DND-41 (cell line): ENCODE measurements at regions not wholly inside any gene's neighbourhood (a gene's known extent, or its start where the extent isn't known, plus 50 kb on each side); places are given as distances from the start of the nearest gene placed in this dataset.

Experiments
- ATAC-seq: fragments of 200-7000 bp; cut with Tn5 transposase; 3 replicates; pipeline ENCODE4 v1.9.1; 2021; ENCODE audit warnings: low read depth; ENCODE audit not compliant: insufficient read depth
- DNase-seq: peaks from one replicate; pipeline ENCODE4 v3.0.0-alpha.2; 2020
- H2AFZ ChIP-seq: 2 replicates; pipeline ENCODE4 v1.6.0; 2012; ENCODE audit warnings: low read depth, low read length
- H3K27ac ChIP-seq: 2 replicates; pipeline ENCODE4 v1.5.1; 2012; ENCODE audit warnings: low read length, inconsistent platforms
- H3K27me3 ChIP-seq: fragments of 200-600 bp; sonication (generic); 2 replicates; pipeline ENCODE4 v1.6.0; 2012; ENCODE audit warnings: low read length, mild to moderate bottlenecking, inconsistent platforms; ENCODE audit not compliant: insufficient read depth, poor library complexity
- H3K36me3 ChIP-seq: 2 replicates; pipeline ENCODE4 v1.5.1; 2012; ENCODE audit warnings: low read length, inconsistent platforms; ENCODE audit not compliant: insufficient read depth
- H3K4me1 ChIP-seq: 2 replicates; pipeline ENCODE4 v1.5.1; 2012; ENCODE audit warnings: mild to moderate bottlenecking, low read length; ENCODE audit not compliant: insufficient read depth
- H3K4me2 ChIP-seq: 2 replicates; pipeline ENCODE4 v1.6.0; 2012; ENCODE audit warnings: mild to moderate bottlenecking, moderate library complexity, low read length, inconsistent platforms; ENCODE audit not compliant: insufficient read depth
- H3K4me3 ChIP-seq, 2 experiments: fragments of 200-600 bp in 1 of 2; shearing (Covaris generic) in 1 of 2; 2 replicates each; pipeline ENCODE4 v1.5.1; 2012 to 2016; ENCODE audit warnings: inconsistent platforms in 2 of 2, low read length in 2 of 2, mild to moderate bottlenecking in 2 of 2, low read depth in 1 of 2, moderate library complexity in 1 of 2
- H3K79me2 ChIP-seq: 2 replicates; pipeline ENCODE4 v1.6.0; 2012; ENCODE audit warnings: low read length, inconsistent platforms; ENCODE audit not compliant: insufficient read depth
- H3K9ac ChIP-seq: 2 replicates; pipeline ENCODE4 v1.6.0; 2012; ENCODE audit warnings: low read depth, mild to moderate bottlenecking, inconsistent platforms, low read length, moderate library complexity
- H3K9me3 ChIP-seq: 2 replicates; pipeline ENCODE4 v1.5.1; 2012; ENCODE audit warnings: low read length, moderate library complexity, mild to moderate bottlenecking, inconsistent platforms; ENCODE audit not compliant: insufficient read depth, severe bottlenecking
- H4K20me1 ChIP-seq: 2 replicates; pipeline ENCODE4 v1.6.0; 2012; ENCODE audit warnings: low read length; ENCODE audit not compliant: insufficient read depth
- EZH2 ChIP-seq: IDR thresholded peaks from 3 replicates; pipeline ENCODE4 v1.6.1; 2012; ENCODE audit warnings: borderline replicate concordance, low read depth, mild to moderate bottlenecking, moderate library complexity, low read length, inconsistent platforms; ENCODE audit not compliant: severe bottlenecking
- TF ChIP-seq, protein P1 (sequence below): IDR thresholded peaks from 2 replicates; pipeline ENCODE4 v1.5.1; 2012; ENCODE audit warnings: borderline replicate concordance, low read length, moderate library complexity, mild to moderate bottlenecking; ENCODE audit not compliant: poor library complexity, severe bottlenecking; ENCODE audit errors: extremely low read depth

DNA sequence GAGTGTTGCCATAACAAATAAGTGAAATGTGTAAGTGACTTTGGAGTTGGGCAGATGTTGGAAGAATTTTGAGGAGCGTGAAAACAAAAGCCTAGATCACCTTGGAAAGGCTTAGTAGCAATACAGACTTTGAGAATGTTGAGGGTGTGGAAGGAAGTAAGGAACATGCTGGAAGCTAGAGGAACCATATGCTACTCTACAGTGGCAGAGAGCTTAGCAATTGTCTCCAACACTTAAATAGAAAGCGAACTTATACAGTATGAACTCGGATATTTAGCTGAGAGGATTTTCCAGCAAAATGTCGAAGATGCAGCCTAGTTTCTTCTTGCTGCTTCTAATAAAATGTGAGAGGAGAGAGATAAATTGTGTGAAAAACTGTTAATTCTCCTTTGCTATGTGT lies 271.2 kb downstream of the ADRA2A start:
- Histone ChIP-seq H2AFZ (no peak overlapping the region), H3K9ac (no peak overlapping the region), H3K79me2 (no peaks in the 10 kb centered on the region), H3K4me2 (no peak overlapping the region), H3K4me3 (no peak overlapping the region), H3K27ac (no peak overlapping the region), H3K36me3 (no peaks in the 10 kb centered on the region), H4K20me1 (no peaks in the 10 kb centered on the region), H3K9me3 (no peaks in the 10 kb centered on the region), H3K4me1 (no peaks in the 10 kb centered on the region), H3K27me3 (no peaks in the 10 kb centered on the region)
- TF ChIP-seq, protein P1, sequence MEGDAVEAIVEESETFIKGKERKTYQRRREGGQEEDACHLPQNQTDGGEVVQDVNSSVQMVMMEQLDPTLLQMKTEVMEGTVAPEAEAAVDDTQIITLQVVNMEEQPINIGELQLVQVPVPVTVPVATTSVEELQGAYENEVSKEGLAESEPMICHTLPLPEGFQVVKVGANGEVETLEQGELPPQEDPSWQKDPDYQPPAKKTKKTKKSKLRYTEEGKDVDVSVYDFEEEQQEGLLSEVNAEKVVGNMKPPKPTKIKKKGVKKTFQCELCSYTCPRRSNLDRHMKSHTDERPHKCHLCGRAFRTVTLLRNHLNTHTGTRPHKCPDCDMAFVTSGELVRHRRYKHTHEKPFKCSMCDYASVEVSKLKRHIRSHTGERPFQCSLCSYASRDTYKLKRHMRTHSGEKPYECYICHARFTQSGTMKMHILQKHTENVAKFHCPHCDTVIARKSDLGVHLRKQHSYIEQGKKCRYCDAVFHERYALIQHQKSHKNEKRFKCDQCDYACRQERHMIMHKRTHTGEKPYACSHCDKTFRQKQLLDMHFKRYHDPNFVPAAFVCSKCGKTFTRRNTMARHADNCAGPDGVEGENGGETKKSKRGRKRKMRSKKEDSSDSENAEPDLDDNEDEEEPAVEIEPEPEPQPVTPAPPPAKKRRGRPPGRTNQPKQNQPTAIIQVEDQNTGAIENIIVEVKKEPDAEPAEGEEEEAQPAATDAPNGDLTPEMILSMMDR, result no peak
- TF ChIP-seq EZH2, result no peak
- ATAC-seq (no peak), DNase-seq (no peak)

DNA sequence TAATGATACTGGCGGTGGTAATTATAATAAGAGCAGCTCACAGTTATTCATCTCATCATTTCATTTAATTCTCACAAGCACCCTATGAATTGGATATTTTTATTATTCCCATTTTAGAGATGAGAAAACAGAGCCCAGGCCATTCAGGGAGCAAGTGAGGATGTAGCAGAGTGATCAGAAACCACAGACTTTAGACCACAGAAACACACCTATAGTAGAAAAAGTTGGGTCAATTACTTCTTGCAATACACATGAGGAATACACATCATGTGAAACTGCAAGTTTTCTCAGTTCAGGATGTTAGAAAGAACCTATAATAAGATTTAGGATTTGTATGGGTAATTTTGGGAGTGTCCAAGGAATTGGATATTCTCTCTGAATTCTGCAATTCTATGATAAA lies 278.0 kb downstream of the ADRA2A start:
- TF ChIP-seq, protein P1, result no peak
- no peak for TF ChIP-seq EZH2
- no peaks in the 10 kb centered on the region for H3K9me3 ChIP-seq
- H3K4me2 ChIP-seq, result no peak overlapping the region
- no peaks in the 10 kb centered on the region for H3K4me1 ChIP-seq
- ATAC-seq (no peak), DNase-seq (no peak)
- no peak overlapping the region for H3K27ac ChIP-seq
- no peak overlapping the region for H3K9ac ChIP-seq
- no peaks in the 10 kb centered on the region for H3K79me2 ChIP-seq
- H3K27me3 ChIP-seq, result peaks cover 5% of the 10 kb centered on the region
- no peak overlapping the region for H2AFZ ChIP-seq
- no peak overlapping the region for H3K4me3 ChIP-seq
- no peaks in the 10 kb centered on the region for H3K36me3 ChIP-seq
- no peaks in the 10 kb centered on the region for H4K20me1 ChIP-seq

DNA sequence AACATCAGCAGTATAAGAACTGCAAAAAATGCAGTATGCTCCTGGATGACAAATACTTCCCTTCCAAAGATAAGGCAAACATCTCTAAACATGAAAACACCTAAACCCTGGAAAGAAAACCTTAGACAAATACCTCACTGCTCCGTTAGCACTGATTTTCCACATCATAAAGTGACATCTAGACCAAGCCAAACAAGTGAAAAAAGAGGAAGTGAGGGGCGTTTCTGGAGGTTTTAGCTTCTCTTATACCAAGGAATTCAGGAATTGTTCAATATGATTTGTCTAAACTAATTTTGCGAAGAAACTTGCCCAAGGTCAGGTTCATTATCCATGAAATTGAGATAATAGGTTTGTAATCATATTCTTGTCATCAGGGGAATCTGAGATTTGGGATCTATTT lies 279.7 kb downstream of the ADRA2A start:
- Histone ChIP-seq H4K20me1 (no peaks in the 10 kb centered on the region), H2AFZ (no peak overlapping the region), H3K4me2 (no peak overlapping the region), H3K79me2 (no peaks in the 10 kb centered on the region), H3K4me3 (no peak overlapping the region), H3K27ac (no peak overlapping the region), H3K4me1 (no peaks in the 10 kb centered on the region), H3K36me3 (no peaks in the 10 kb centered on the region), H3K27me3 (peaks cover 5% of the 10 kb centered on the region), H3K9ac (no peak overlapping the region), H3K9me3 (no peaks in the 10 kb centered on the region)
- ATAC-seq (no peak), DNase-seq (no peak)
- TF ChIP-seq EZH2, result no peak
- TF ChIP-seq, protein P1, result no peak

DNA sequence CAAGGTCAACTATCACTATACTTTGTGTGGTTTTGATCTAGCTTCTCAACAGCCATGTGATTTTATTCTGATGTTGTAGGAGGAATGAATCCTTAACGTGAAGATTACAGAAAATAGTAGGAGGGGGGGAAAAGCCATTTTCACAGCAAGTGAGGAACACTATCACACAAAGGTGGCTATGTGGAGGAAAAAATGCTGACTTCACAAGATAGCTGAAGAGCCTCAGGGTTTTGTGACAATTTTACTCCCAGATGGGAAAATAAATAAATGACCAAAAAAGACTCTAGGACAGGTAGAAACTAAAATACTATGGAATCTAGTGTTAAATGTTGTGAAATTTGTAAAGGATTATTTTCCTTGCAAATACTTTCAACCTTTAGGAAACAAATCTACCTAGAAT lies 281.0 kb downstream of the ADRA2A start:
- DNase-seq (no peak), ATAC-seq (no peak)
- H4K20me1 ChIP-seq, result no peaks in the 10 kb centered on the region
- H2AFZ ChIP-seq, result no peak overlapping the region
- no peak overlapping the region for H3K4me2 ChIP-seq
- H3K4me3 ChIP-seq, result no peak overlapping the region
- no peak overlapping the region for H3K9ac ChIP-seq
- H3K9me3 ChIP-seq, result no peaks in the 10 kb centered on the region
- peaks cover 5% of the 10 kb centered on the region for H3K27me3 ChIP-seq
- no peaks in the 10 kb centered on the region for H3K36me3 ChIP-seq
- no peaks in the 10 kb centered on the region for H3K79me2 ChIP-seq
- H3K4me1 ChIP-seq, result no peaks in the 10 kb centered on the region
- H3K27ac ChIP-seq, result no peak overlapping the region
- TF ChIP-seq, protein P1, result no peak
- TF ChIP-seq EZH2, result no peak
